Tibial nerve (tissue), 4 donors: ENCODE measurements at regions not wholly inside any gene's neighbourhood (a gene's known extent, or its start where the extent isn't known, plus 50 kb on each side); places are given as distances from the start of the nearest gene placed in this dataset.

Source experiments
- DNase-seq, 2 donors: peaks; one replicate each; pipeline ENCODE4 v3.0.0-alpha.2; 2019; ENCODE audit warnings: low spot score in 2 of 2
- H3K27ac ChIP-seq, 4 donors: fragments of 200-600 bp; sonication (generic) in 3 of 4; one replicate each; pipeline ENCODE4 v1.5.1; 2017 to 2019; ENCODE audit warnings: mild to moderate bottlenecking in 1 of 4
- H3K27me3 ChIP-seq, 2 donors: fragments of 200-600 bp; sonication (generic) in 1 of 2; one replicate each; pipeline versions ENCODE4 v1.5.1 to v1.6.0; 2017 to 2019
- H3K36me3 ChIP-seq, 3 donors: fragments of 200-600 bp; sonication (generic); one replicate each; pipeline ENCODE4 v1.5.1; 2018 to 2019
- H3K4me1 ChIP-seq, 4 donors: fragments of 200-600 bp; sonication (generic) in 3 of 4; one replicate each; pipeline ENCODE4 v1.5.1; 2017 to 2019
- H3K4me3 ChIP-seq, 4 donors: fragments of 200-600 bp; sonication (generic) in 3 of 4; one replicate each; pipeline ENCODE4 v1.5.1; 2017 to 2019; ENCODE audit warnings: mild to moderate bottlenecking in 1 of 4, moderate library complexity in 1 of 4
- H3K9me3 ChIP-seq, 4 donors: fragments of 200-600 bp; sonication (generic) in 3 of 4; one replicate each; pipeline ENCODE4 v1.5.1; 2017 to 2019
- CTCF ChIP-seq, 5 experiments: fragments of 200-600 bp in 3 of 5; fragments of 450-650 bp in 2 of 5; sonication (generic) in 3 of 5; IDR thresholded peaks; one replicate each; pipeline ENCODE4 v1.5.1; 2016 to 2019; ENCODE audit warnings: antibody characterized with exemption in 5 of 5, mild to moderate bottlenecking in 3 of 5, moderate library complexity in 2 of 5
- EP300 ChIP-seq, 2 donors: sonication (generic); formaldehyde crosslinking; IDR thresholded peaks; one replicate each; pipeline ENCODE4 v1.6.1; 2017; ENCODE audit warnings: antibody characterized with exemption in 2 of 2, mild to moderate bottlenecking in 1 of 2
- POLR2A ChIP-seq, 2 donors: fragments of 450-650 bp; IDR thresholded peaks; one replicate each; pipeline ENCODE4 v1.6.1; 2017; ENCODE audit warnings: antibody characterized with exemption in 2 of 2, mild to moderate bottlenecking in 2 of 2, moderate library complexity in 2 of 2
- WGBS, 2 donors: methylation state at CpG; one replicate each; pipeline ENCODE4 v1.1.5; 2018; 5-methylcytosine and 5-hydroxymethylcytosine counted together

GRCh38 chr15:87618203-87618725 lies 638.3 kb downstream of the NTRK3 start:
- no peak for DNase-seq
- H3K4me1 ChIP-seq, result peaks cover 0 to 21% (median 5%) of the 10 kb centered on the region in 4 donors
- no peaks in the 10 kb centered on the region for H3K27me3 ChIP-seq
- no peak overlapping the region for H3K4me3 ChIP-seq
- H3K36me3 ChIP-seq, result no peaks in the 10 kb centered on the region
- no peak for TF ChIP-seq CTCF (IDR thresholded peaks at IDR 0.05)
- TF ChIP-seq POLR2A (IDR thresholded peaks at IDR 0.05), result no peak
- TF ChIP-seq EP300 (IDR thresholded peaks at IDR 0.05), result no peak
- H3K9me3 ChIP-seq, result no peaks in the 10 kb centered on the region
- peak overlapping the region in 3 of 4 donors; percentile 5 to 81 (median 70) for H3K27ac ChIP-seq
- WGBS, 2 donors, result 66 to 72% methylated on average over 4 of the region's 4 CpGs

- Histone ChIP-seq H3K36me3 (no peaks in the 10 kb centered on the region), H3K27me3 (no peaks in the 10 kb centered on the region), H3K4me1 (peaks cover 0 to 31% (median 7%) of the 10 kb centered on the region in 4 donors), H3K27ac (no peak overlapping the region), H3K9me3 (no peaks in the 10 kb centered on the region), H3K4me3 (no peak overlapping the region)
- TF ChIP-seq EP300 (IDR thresholded peaks at IDR 0.05) (no peak), POLR2A (IDR thresholded peaks at IDR 0.05) (no peak), CTCF (IDR thresholded peaks at IDR 0.05) (no peak)
- 87 to 91% methylated on average over 9 of the region's 9 CpGs for WGBS, 2 donors
- no peak for DNase-seq
Observed at GRCh38 chr15:87614704-87615103, 641.8 kb downstream of the NTRK3 start.

- WGBS, 2 donors, result 71 to 74% methylated on average over 8 of the region's 8 CpGs
- Histone ChIP-seq H3K4me3 (no peak overlapping the region), H3K4me1 (peaks cover 0 to 26% (median 3%) of the 10 kb centered on the region in 4 donors), H3K27ac (peak overlapping the region in 1 of 4 donors; percentile 67), H3K9me3 (no peaks in the 10 kb centered on the region), H3K27me3 (no peaks in the 10 kb centered on the region), H3K36me3 (no peaks in the 10 kb centered on the region)
- DNase-seq, result no peak
- TF ChIP-seq EP300 (IDR thresholded peaks at IDR 0.05), result no peak
- no peak for TF ChIP-seq CTCF (IDR thresholded peaks at IDR 0.05)
- no peak for TF ChIP-seq POLR2A (IDR thresholded peaks at IDR 0.05)
Observed at GRCh38 chr15:87610366-87610765, 646.2 kb downstream of the NTRK3 start.

GRCh38 chr15:87609894-87610293 lies 646.6 kb downstream of the NTRK3 start:
- no peak overlapping the region for H3K4me3 ChIP-seq
- no peaks in the 10 kb centered on the region for H3K36me3 ChIP-seq
- H3K27me3 ChIP-seq, result no peaks in the 10 kb centered on the region
- H3K4me1 ChIP-seq, result peaks cover 0 to 26% (median 3%) of the 10 kb centered on the region in 4 donors
- no peak for DNase-seq
- peak overlapping the region in 2 of 4 donors; percentile 40 to 67 for H3K27ac ChIP-seq
- TF ChIP-seq EP300 (IDR thresholded peaks at IDR 0.05) (no peak), POLR2A (IDR thresholded peaks at IDR 0.05) (no peak), CTCF (IDR thresholded peaks at IDR 0.05) (no peak)
- no peaks in the 10 kb centered on the region for H3K9me3 ChIP-seq
- WGBS, 2 donors, result 49 to 58% methylated on average over 4 of the region's 4 CpGs

- WGBS, 2 donors, result 14 to 41% methylated on average over 1 of the region's 1 CpG
- H3K36me3 ChIP-seq, result no peaks in the 10 kb centered on the region
- no peak for TF ChIP-seq EP300 (IDR thresholded peaks at IDR 0.05)
- no peaks in the 10 kb centered on the region for H3K9me3 ChIP-seq
- H3K4me3 ChIP-seq, result no peak overlapping the region
- H3K27ac ChIP-seq, result peak overlapping the region in 2 of 4 donors; percentile 40 to 67
- DNase-seq, result no peak
- H3K27me3 ChIP-seq, result no peaks in the 10 kb centered on the region
- peaks cover 0 to 26% (median 3%) of the 10 kb centered on the region in 4 donors for H3K4me1 ChIP-seq
Observed at GRCh38 chr15:87609474-87609873, 647.1 kb downstream of the NTRK3 start.
